H1 (cell line): ENCODE measurements at regions not wholly inside any gene's neighbourhood (a gene's known extent, or its start where the extent isn't known, plus 50 kb on each side); places are given as distances from the start of the nearest gene placed in this dataset.

ENCODE experiments used
- CHD1 ChIP-seq: IDR thresholded peaks from 2 replicates; pipeline ENCODE4 v1.6.1; 2012; ENCODE audit warnings: low read depth, low read length, improper control_type of control experiment
- EP300 ChIP-seq, 2 experiments: IDR thresholded peaks; 1 replicate in 1 of 2; 2 replicates in 1 of 2; pipeline ENCODE4 v1.6.1; 2011 to 2012; ENCODE audit warnings: low read depth in 2 of 2, low read length in 2 of 2, mild to moderate bottlenecking in 2 of 2, borderline replicate concordance in 1 of 2, inconsistent platforms in 1 of 2, moderate library complexity in 1 of 2
- EZH2 ChIP-seq: fragments of 200-600 bp; sonication (generic); IDR thresholded peaks from 2 replicates; pipeline ENCODE4 v1.7.1; 2012; ENCODE audit warnings: low read depth, mild to moderate bottlenecking, moderate library complexity, low read length, inconsistent platforms; ENCODE audit not compliant: severe bottlenecking
- RBBP5 ChIP-seq: IDR thresholded peaks from 2 replicates; pipeline ENCODE4 v1.7.1; 2012; ENCODE audit warnings: low read depth, mild to moderate bottlenecking, inconsistent platforms, low read length, moderate library complexity, borderline replicate concordance
- TAF1 ChIP-seq: IDR thresholded peaks from 2 replicates; pipeline ENCODE4 v1.6.1; 2011; ENCODE audit warnings: mild to moderate bottlenecking, low read depth, low read length
- ZNF274 ChIP-seq: IDR thresholded peaks from 2 replicates; pipeline ENCODE4 v1.7.0; 2012; ENCODE audit warnings: low read length, borderline replicate concordance; ENCODE audit errors: extremely low read depth
- TF ChIP-seq, protein P1 (sequence below), 3 experiments: IDR thresholded peaks; 1 replicate in 2 of 3; 2 replicates in 1 of 3; pipeline versions ENCODE4 v1.5.1 to v1.6.1; 2011; ENCODE audit warnings: low read length in 3 of 3, mild to moderate bottlenecking in 3 of 3, inconsistent platforms in 2 of 3, low read depth in 1 of 3, moderate library complexity in 1 of 3; ENCODE audit not compliant: insufficient read depth in 1 of 3; ENCODE audit errors: control extremely low read depth in 1 of 3

DNA sequence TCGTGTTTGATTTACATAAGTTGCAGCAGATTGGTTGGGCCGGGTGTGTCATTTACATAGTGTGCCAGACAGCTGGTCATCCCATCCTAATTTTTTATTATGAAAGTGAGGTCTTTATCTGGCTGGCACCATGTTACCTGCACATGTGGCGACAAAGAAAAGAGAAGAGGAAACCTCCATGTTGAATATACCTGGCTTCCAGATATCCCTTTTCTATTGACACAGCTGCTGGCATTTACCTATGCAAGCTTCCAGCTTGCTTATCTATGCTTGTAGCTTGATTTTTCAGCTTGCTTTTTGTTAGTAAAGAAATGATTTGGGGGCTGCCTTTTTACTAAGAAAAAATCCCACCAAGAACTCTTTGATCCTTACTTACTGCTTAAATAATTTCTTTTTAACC, 681.3 kb upstream of the SLITRK1 start:
- TF ChIP-seq EZH2 (no peak), TAF1 (no peak), ZNF274 (no peak), EP300 (IDR thresholded peaks at IDR 0.05; ENCODE audit: borderline replicate concordance in 1 of 2, low read depth in 2 of 2, low read length in 2 of 2) (no peak), CHD1 (no peak), RBBP5 (no peak)
- TF ChIP-seq, protein P1, sequence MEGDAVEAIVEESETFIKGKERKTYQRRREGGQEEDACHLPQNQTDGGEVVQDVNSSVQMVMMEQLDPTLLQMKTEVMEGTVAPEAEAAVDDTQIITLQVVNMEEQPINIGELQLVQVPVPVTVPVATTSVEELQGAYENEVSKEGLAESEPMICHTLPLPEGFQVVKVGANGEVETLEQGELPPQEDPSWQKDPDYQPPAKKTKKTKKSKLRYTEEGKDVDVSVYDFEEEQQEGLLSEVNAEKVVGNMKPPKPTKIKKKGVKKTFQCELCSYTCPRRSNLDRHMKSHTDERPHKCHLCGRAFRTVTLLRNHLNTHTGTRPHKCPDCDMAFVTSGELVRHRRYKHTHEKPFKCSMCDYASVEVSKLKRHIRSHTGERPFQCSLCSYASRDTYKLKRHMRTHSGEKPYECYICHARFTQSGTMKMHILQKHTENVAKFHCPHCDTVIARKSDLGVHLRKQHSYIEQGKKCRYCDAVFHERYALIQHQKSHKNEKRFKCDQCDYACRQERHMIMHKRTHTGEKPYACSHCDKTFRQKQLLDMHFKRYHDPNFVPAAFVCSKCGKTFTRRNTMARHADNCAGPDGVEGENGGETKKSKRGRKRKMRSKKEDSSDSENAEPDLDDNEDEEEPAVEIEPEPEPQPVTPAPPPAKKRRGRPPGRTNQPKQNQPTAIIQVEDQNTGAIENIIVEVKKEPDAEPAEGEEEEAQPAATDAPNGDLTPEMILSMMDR (IDR thresholded peaks at IDR 0.05; ENCODE audit: control extremely low read depth in 1 of 3, insufficient read depth in 1 of 3, low read depth in 1 of 3, low read length in 3 of 3), result no peak
